ENCODE measurements at regions not wholly inside any gene's neighbourhood (a gene's known extent, or its start where the extent isn't known, plus 50 kb on each side); places are given as distances from the start of the nearest gene placed in this dataset.

DNA sequence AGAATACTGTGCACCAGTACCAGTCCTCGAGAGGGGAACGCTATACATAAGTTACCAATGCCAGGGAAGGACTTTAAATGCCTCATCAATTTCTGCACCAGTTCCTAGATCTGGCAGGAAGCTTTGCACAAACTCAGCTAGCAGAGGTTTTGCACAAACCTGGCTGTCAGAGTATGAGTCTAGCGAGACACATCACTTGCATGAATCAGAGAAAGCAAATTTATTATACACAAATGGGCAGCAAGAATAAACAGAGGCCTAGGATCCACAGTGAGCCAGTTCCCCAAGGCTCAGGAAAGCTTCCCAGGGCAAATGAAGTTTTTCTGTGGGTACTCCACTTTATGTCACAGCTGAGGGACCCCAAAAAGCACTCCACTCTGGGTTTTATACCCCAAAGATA is 523.5 kb downstream of the CFAP47 start:
- no peaks in the 10 kb centered on the region for H3K23me2 ChIP-seq (ENCODE audit: insufficient read length, low read depth, low read length, poor library complexity, severe bottlenecking)
- no peak for DNase-seq
- H2BK12ac ChIP-seq (ENCODE audit: insufficient read length, low read depth, low read length): no peak overlapping the region
- TF ChIP-seq, protein P1, sequence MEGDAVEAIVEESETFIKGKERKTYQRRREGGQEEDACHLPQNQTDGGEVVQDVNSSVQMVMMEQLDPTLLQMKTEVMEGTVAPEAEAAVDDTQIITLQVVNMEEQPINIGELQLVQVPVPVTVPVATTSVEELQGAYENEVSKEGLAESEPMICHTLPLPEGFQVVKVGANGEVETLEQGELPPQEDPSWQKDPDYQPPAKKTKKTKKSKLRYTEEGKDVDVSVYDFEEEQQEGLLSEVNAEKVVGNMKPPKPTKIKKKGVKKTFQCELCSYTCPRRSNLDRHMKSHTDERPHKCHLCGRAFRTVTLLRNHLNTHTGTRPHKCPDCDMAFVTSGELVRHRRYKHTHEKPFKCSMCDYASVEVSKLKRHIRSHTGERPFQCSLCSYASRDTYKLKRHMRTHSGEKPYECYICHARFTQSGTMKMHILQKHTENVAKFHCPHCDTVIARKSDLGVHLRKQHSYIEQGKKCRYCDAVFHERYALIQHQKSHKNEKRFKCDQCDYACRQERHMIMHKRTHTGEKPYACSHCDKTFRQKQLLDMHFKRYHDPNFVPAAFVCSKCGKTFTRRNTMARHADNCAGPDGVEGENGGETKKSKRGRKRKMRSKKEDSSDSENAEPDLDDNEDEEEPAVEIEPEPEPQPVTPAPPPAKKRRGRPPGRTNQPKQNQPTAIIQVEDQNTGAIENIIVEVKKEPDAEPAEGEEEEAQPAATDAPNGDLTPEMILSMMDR (conservative IDR thresholded peaks at IDR 0.05): no peak
- no peaks in the 10 kb centered on the region for H3K79me2 ChIP-seq (ENCODE audit: insufficient read depth, low read length)
- H2BK5ac ChIP-seq (ENCODE audit: insufficient read length, low read length): no peak overlapping the region
- peaks cover 52 to 61% of the 10 kb centered on the region in 2 experiments for H3K9me3 Mint-ChIP-seq
- H3K4ac ChIP-seq (ENCODE audit: low read depth, low read length): no peak overlapping the region
- no peak overlapping the region for H3K18ac ChIP-seq (ENCODE audit: insufficient read length, low read depth, low read length)
- no peak overlapping the region for H2BK20ac ChIP-seq (ENCODE audit: low read depth, low read length, poor library complexity, severe bottlenecking)
- H3K36me3 Mint-ChIP-seq (ENCODE audit: insufficient read depth in 1 of 3, low read depth in 3 of 3): peaks cover 2 to 4% (median 3%) of the 10 kb centered on the region in 3 experiments; a peak in 5 of 7 replicates
- no peaks in the 10 kb centered on the region for H4K20me1 ChIP-seq (ENCODE audit: control insufficient read depth, insufficient read depth, insufficient read length)
- H3K79me1 ChIP-seq (ENCODE audit: insufficient read depth, low read depth, low read length, poor library complexity, severe bottlenecking): no peaks in the 10 kb centered on the region
- H3T11ph ChIP-seq (ENCODE audit: low read length): no peak overlapping the region
- no peak overlapping the region for H2AFZ ChIP-seq (ENCODE audit: low read length)
- no peaks in the 10 kb centered on the region for H3K4me1 Mint-ChIP-seq
- H3K14ac ChIP-seq (ENCODE audit: insufficient read depth, low read length): no peak overlapping the region
- H3K27ac Mint-ChIP-seq: no peak overlapping the region
- no peak overlapping the region for H4K91ac ChIP-seq (ENCODE audit: insufficient read length, low read depth, low read length)
- H2BK120ac ChIP-seq (ENCODE audit: low read depth, low read length, poor library complexity, severe bottlenecking): no peak overlapping the region
- H2AK5ac ChIP-seq (ENCODE audit: insufficient read length, low read length): no peak overlapping the region
- no peak overlapping the region for H4K8ac ChIP-seq (replicated peaks; ENCODE audit: insufficient read length, low read depth, low read length)
- H3K23ac ChIP-seq (ENCODE audit: insufficient read length, low read depth, low read length): no peak overlapping the region
- H3K4me3 Mint-ChIP-seq: no peak overlapping the region
- no peaks in the 10 kb centered on the region for H3K4me1 ChIP-seq (ENCODE audit: insufficient read depth, low read length)
- H3K4me2 ChIP-seq (ENCODE audit: insufficient read depth, insufficient read length, low read length): no peak overlapping the region
- H3K9me3 ChIP-seq (ENCODE audit: control insufficient read depth, low read depth, low read length): no peaks in the 10 kb centered on the region
- no peak overlapping the region for H3K27ac ChIP-seq (ENCODE audit: insufficient read length, low read depth, low read length)
- WGBS (ENCODE audit: extremely low coverage, insufficient read length, low lambda C conversion rate): no CpG with 5 or more reads among the region's 3 CpGs
- H4K5ac ChIP-seq (ENCODE audit: insufficient read length, low read depth, low read length): no peak overlapping the region
- H3K27me3 Mint-ChIP-seq (ENCODE audit: low read depth): no peaks in the 10 kb centered on the region; the same call in 1 of the 2 replicates
- H3K9ac ChIP-seq (ENCODE audit: extremely low read depth, insufficient read length, low read length): no peak overlapping the region
- no peak overlapping the region for H3K56ac ChIP-seq (ENCODE audit: insufficient read length, low read depth, low read length)
- no peaks in the 10 kb centered on the region for H3K27me3 ChIP-seq (ENCODE audit: insufficient read depth, low read length)
- no peak overlapping the region for H2BK15ac ChIP-seq (ENCODE audit: low read depth, low read length)

Data from H9 (cell line).